NCI-H1436 treated with DMSO at 0.1 percent for 48 hours (cell line): ENCODE measurements at regions not wholly inside any gene's neighbourhood (a gene's known extent, or its start where the extent isn't known, plus 50 kb on each side); places are given as distances from the start of the nearest gene placed in this dataset.
"Not testable (repeated sequence)": the region's sequence is repeated elsewhere in the genome, so short reads cannot be mapped to it uniquely, and the experiment has no call there.

Experiments
- DNase-seq: peaks from one replicate; lab custom pipeline; 2025; lab: John Stamatoyannopoulos, UW

DNA sequence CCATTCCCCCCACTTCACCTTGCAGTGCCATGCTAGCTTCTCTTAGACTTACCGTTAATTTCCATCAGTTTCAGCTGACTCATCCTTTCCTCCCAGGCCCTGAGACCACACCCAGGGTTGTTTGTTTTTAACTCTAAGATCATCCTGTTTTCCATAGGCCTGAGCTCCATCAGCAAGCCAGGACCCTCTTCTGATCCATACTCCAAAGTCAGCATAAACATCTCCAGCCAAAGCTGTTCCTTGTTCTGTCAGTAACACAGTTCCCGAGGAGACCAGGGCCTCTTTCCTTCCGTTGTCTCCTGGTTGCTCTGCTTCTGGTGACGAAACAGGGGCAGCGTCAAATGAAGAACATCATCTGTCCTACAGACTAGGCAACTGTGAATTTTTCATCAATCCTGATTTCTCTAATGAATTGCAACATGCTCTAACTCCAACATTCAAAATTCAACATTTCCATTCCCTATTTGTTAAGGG, 83.8 kb upstream of the HNF1B start:
- no peak for DNase-seq

DNA sequence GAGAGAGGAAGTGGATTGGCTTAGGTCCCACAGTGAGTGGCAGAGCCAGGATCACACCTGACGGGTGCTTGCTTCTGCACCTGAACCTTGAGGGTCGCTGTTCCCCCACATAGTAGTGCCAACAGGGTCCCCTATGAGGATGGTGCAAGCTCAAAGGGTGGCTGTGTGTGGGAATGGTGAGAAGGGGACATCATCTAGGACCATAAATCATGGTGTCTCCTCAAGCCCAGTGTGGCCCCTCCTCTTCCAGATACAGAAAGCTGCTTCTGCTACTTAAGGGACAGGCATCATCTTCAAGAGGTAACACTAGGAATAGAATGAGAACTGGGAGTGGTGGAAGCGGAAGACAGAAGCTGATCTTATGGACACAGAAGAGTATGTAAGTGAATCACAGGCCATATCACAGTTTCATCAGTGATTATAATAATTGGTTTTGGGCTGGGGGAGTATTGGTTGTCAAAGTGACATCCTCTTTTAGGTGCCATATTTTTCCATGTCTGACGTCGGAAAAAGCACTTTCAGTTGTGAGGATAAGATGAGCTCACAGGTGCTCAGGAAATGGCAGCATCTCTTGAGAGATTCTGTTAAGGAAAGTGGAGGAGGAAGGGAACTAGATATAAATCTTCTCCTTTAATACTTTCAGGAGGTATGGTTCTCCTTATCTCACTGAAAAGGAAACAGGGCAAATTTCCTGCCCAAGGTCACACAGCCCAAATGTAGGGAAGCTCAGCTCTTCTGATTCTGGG, 83.2 kb upstream of the HNF1B start:
- DNase-seq: no peak

DNA sequence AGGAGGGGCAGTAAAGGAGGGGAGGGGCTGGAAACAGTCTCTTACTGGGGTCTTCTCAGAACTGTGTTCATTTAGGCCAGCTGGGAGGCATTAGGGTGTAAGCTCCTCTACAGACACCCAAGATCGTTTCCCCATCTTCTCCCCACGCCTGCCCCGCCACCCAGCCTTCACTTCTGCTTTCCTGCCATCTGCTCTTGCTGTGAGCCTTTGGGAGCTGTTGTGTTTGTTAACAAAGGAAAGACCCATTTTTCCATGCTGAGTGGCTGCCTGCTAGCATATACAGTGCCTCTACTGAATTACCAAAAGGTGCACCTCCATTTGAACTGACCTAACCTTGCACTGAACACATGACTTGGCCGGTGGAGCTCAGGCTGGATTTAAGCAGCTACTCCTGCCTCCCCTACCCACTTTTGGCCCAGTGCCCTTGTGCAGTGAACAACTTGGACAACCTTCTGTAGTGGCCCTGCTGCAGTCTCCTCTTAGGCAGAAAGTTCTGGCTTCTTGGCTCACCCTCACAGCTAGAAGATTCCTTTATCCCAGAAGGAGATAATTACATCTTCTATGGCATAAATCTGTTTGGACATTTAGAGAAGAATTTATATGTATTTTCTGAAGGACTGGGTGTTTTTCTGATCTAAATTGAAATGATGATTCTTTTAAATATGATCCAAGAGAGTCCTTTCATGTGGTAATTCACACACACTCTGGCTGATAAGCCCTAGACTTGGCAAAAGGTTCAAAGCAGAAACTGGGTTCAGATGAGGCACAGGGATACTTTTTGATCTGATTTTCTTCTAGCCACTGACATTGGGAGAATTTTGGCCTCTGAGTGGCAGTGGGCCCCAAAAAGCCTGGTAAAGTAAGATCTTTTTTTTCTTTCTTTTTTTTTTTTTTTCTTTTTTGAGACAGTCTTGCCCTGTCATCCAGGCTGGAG, 81.9 kb upstream of the HNF1B start:
- no peak for DNase-seq

DNA sequence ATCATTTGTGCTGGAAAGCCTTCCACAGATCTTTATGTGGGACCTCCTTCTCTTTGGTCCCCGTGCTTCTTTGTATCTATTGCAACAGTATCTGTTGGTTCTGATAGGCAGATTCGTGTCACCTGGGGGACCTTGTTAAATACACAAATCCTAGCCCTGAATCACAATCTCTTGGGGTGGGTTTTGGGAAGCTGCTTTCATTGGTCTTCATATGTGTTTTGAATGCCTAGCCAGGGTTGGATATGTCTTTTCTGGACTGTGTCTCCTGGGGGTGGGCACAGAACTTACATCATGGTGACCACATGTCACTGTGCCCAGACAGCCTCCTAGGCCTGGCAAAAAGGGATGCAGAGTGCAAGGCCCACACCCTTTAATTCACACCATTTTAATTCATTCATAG, 81.0 kb upstream of the HNF1B start:
- no peak for DNase-seq

DNA sequence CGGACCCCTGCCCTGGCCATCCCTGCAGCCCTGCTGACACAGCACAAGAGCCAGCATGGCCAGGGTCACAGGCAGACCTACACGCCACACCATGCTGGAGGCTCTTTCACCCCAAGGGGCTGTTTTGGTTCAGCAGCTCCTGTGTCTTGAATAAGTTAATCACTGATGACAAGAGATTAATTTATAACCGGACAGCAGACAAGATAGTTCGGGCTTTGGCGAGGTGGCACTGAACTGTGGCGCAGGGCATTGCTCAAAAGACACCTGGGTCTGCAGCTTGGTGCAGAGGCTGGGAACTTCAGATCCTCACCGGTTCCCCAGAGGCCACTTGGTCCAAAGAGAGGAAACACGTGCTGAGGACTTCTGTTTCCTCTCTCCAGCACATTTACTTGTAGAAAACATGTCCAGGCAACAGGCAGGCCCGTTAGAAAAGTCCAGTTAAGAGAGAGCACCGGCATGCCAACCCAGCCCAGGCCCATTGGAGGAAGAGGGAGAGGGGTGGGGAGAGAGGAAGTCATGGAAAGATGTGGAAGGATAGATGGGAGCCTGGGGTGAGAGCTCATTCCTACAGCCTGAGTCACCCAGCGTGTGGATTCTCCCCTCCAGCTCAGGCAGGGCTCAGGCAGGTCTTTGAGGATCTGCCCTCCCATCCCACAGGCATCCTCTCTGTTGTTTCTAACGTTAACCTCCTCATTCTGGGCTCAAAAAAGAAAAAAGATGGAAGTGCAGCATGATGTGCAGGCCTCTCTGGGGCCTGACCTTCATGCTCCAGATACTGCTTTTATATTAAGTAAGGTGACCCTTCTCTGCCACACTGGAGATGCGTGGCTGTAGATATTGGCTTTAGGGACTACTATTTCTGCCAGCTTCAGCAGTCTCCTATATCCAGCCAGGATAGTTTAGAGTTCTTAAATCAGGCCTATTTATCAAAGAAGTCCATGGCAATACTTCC, 80.0 kb upstream of the HNF1B start:
- DNase-seq: no peak

DNA sequence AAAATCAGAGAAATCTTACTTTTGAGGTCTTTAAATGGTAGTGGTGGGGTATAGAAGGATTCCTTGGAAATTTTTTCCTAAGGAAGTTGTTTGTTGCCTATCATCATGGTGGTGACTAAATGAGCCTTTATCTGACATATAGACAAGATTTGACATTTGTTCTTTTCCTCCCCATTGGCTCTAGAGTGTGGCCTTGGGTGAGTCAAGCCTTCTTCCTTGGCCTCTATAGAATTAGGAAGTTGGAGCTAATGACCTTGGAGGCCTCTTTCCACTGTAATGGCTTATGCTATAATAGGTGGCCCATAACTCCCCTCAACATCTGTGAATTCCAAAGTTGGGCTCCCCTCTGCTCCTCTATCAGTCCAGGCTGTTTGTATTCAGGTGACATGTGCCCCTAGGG, 79.1 kb upstream of the HNF1B start:
- DNase-seq: no peak

DNA sequence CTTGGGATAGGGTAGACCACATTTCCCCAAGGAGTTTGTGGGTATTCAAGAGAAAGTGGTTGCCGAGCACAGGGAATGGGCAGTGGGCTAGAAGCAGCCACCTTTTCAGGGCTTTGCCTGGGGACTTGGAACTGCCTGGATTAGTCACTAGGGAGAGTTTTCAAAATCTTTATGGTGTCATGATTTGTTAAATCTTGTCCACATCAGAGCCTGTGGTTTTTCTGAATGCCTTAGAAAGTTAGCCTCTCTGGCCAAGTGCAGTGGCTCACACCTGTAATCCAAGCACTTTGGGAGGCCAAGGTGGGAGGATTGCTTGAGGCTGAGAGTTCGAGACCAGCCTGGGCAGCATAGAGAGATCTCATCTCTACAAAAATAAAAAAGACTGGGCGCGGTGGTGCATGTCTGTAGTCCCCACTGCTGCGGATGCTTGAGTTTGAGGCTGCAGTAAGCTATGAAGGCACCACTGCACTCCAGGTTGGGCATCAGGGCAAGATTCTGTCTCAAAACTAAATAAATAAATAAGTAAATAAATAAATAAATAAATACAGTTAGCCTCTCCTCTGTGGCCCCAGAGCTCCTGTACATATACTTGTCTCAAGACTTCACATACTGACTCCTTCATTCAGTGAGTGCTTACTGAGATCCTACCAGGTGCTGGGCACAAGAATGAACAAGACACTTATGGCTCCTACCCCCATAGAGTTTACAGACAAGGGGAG, 76.3 kb upstream of the HNF1B start:
- no peak for DNase-seq

DNA sequence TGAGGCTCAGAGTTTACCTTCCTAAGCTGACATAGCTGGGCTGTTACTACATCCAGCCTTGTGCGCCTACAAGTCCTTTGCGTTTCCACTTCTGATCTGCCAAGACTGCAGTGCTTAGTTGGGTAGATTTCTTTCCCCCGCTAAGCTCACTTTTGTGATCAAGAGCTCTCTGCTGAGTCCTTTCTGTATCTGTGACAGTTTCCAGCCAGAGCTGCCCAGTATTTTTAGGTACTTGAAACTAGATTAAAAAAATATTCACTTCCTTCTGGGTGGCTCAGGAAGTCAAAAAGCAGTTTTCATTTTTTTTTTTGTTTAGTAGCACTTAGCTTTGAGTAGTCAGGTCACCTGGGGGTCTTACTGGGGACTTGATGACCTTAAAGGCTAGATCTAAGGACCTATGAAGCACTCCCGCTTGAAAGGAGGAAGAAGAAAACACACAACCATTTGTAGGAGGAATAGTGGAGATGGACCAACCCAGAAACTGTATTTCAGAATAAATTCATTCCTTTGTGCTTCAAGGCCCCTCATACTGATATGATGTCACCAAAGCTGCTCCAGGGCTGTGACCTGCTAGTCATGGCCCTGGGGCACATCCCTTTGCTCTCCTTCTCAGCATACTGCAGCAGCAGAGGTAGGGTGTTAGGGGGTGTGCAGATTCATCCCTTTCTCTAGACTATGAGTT, 75.6 kb upstream of the HNF1B start:
- DNase-seq: no peak

DNA sequence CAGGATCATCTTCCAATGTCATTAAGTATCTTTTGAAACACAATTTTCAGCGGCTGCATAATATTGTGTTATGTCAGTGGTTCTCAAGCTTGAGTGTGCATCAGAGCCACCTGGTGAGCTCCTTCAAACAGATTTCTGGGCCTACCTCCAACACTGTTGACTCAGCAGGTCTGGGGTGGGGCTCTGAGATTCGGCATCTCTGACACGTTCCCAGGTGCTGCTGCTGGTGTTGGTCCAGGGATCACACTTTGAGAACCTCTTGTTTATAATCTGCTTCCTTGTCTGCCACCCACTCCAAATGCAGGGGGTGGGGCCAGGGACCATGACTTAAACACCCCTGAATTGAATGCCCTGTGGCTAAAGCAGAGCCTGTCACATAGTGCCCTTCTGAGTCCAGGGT, 73.8 kb upstream of the HNF1B start:
- DNase-seq: no peak

DNA sequence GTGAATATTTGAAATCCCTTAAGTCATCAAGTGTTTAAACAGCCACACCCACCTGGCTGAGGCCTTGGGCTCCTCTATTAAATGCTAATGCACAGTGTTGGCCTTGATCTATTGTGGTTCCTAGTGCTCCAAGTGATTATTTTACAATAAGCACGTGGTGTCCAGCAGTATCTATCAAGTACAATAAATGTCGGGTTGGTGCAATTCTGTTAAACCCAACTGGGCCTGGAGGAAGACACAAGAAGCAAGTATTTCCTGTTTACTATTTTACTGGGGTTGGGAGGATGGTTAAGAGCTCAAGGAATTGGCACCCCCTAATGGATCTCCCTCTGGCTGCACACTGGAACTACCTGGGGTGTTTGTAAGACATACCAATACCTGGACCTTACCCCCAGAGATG, 72.1 kb upstream of the HNF1B start:
- DNase-seq: no peak

DNA sequence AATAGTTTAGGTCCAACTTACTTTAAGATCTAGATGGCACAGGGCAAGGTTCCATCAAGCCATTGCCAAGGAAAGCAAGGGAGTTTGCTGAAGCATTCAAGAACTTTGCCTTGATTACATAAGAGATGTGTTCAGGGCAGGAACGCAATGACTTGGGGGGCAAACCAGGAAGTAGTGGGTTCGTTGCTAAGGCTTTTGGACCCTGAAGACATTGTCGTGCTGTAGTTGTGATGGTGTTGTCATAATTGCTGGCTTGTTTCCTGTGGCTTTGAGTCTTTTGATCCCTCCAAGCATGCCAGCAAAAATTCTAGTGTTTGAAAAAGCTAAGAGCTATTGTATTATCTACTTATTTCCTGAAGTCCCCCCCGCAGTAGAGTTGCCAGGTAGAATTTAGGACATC, 70.7 kb upstream of the HNF1B start:
- DNase-seq: no peak

DNA sequence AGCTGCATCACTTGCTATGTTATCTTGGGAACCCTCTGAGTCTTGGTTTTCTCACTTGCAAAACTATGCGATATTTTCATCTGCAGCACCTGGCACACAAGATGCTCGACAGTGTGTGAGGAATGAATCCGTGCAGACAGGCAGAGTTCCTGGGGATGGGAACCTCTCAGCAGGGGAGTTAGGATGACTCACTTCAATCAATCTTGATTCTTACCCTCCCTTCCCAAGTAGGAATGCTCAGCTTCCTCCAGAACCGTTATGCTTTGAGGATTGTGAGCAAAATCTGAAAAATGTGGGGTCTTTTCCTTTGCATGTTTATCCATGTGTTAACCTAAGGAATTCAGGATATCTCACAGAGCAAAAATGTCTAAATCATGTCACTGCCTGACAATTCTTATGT, 68.9 kb upstream of the HNF1B start:
- DNase-seq: no peak

DNA sequence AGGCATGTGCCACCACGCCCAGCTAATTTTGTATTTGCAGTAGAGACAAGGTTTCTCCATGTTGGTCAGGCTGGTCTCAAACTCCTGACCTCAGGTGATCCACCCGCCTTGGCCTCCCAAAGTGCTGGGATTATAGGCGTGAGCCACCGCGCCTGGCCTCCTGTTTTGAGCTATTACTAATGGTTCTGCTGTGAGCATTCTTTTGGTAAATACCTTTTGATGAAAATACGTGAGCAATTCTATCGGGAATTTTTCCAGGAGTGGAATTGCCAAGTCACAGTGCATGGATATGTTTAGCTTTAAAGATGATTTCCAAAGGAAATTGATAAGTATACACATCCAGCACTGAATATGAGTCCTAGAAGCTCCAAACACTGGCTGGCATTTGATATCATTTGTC, 64.0 kb upstream of the HNF1B start:
- not testable (repeated sequence) for DNase-seq

DNA sequence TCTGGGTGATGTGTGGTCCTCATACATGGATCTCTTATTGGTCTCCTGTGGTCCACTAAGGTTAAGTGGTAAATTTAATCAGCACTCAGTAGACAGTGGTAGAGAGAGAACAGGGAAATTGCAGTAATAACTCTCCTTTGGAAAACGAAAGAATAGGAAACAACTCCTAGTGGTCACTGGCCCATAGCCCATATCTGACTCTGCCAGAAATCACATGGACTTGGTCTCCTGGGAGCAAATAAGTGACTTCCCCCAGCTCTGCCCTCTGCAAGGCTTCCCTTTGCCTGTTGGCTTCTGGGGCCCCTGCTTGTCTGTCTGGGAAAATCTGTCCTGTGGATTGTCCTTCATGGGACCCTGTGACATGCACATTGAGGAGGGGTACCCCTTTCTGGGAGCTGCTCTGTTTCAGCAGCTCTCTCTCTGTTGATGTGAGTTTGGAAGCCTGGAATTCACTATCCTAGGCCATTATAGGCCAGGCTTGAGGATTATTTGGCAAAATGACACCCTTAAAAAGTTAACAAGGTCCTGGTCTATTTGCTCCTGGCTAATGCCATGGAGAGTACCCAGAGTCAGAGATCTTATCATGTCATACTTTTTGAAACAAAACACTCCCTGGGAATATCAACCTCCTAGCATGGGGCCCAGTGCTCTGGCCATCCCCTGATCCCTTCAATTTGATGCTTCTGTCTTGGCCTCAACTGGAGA, 58.0 kb upstream of the HNF1B start:
- no peak for DNase-seq

DNA sequence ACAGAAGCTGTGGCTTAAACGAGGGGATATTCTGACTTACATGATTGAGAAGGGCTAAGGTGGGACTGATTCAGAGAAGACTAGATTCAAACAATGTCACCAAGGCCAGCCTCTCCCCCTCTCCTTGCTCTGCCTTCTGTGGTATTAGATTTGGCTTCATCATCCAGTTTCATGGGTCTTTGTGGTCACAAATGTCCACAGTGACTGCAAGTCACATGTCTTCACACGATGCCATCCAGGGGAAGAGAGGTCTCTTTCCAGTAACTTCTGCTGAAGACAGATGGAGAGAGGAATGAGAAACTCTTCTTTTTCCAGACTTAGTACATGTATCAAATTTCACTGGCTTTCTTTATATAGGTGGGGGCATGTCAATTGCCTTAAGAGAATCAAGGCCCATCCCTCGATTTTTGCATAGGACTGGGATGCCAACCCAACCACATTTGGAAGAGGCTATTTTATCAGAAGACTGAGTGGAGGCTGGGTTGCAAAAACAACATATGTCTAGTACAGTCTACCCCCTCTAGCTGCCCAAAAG, 57.3 kb upstream of the HNF1B start:
- DNase-seq: no peak

DNA sequence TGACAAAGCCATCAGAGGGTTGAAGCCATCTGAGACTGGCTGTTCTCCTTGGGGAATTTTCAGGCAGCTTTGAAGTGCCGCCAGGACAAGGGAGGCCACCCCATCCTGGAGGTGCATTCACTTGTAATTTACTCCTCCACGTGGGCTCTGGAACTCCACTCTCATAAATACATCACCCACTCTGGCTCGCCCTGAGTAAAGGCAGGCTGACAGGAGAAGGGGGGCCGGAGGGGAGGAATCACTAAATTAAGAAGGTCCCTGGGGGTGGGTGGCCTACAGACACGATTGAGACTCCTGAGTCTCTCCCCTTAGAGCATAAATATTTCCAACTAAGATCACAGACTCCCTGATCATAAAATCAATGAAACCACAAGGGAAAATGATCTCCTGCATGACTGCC, 56.3 kb upstream of the HNF1B start:
- DNase-seq: no peak

DNA sequence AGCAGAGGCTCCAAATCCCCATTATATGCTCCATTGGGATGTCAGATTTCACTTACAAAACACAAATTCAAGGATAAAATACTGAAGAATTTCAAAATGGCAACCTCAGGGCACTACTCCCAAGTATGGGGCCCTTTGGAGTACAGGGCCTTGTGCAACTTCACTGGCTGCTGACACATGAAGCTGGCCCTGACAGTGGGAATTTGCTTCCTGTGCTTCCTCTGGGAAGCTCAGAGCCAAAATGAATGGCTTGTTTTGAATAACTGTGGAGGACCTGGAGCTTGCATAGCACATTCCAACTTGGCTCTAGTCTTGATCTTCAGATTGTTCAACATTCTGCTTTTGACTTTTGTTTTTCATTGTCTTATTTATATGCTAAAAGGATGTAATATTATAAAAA, 52.3 kb upstream of the HNF1B start:
- no peak for DNase-seq

DNA sequence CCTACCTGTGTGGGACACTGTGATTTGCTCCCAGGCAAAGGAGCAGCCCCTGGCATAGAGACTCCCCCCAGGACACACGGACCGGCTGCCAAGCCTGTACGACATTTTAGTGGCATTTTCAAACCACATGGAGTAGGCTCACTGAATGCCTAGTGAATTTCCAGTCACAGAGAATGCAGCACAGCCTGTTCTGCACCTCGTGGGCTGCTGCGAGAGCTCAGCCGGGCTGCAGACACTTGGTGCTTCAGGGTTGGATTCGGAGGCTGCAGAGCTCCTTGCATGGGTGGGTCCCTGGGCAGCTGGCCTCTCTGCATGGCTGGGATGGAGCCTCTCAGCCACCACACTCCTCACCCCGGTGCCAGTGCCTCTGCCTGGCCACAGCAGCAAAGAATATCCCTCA, 51.2 kb upstream of the HNF1B start:
- DNase-seq: no peak
